22Rv1 (cell line): ENCODE measurements at regions not wholly inside any gene's neighbourhood (a gene's known extent, or its start where the extent isn't known, plus 50 kb on each side); places are given as distances from the start of the nearest gene placed in this dataset.

Experiments used
- CTCF ChIP-seq: fragments of 450-650 bp; IDR thresholded peaks from 2 replicates; pipeline ENCODE4 v1.5.1; 2017; ENCODE audit warnings: mild to moderate bottlenecking
- ZFX ChIP-seq: fragments of 450-650 bp; IDR thresholded peaks from 2 replicates; pipeline ENCODE4 v1.6.1; 2017; ENCODE audit warnings: antibody characterized with exemption, borderline replicate concordance

- TF ChIP-seq CTCF (no peak), ZFX (no peak)
These were observed 282.9 kb upstream of the LYZL1 start for GRCh38 chr10:29005988-29006387.
